Liver (tissue), 8 donors: ENCODE measurements at regions not wholly inside any gene's neighbourhood (a gene's known extent, or its start where the extent isn't known, plus 50 kb on each side); places are given as distances from the start of the nearest gene placed in this dataset.

Experiments
- DNase-seq: peaks from one replicate; pipeline ENCODE4 v3.0.0-alpha.2; 2017; ENCODE audit warnings: low spot score
- H3K27ac ChIP-seq, 2 donors: one replicate each; pipeline ENCODE4 v1.7.0; 2013; ENCODE audit warnings: inconsistent platforms in 2 of 2, low read length in 2 of 2, control low read depth in 1 of 2, low read depth in 1 of 2, mild to moderate bottlenecking in 1 of 2
- H3K27me3 ChIP-seq, 4 donors: one replicate each; pipeline versions ENCODE4 v1.6.1 to v1.7.0; 2013; ENCODE audit warnings: low read length in 3 of 4, inconsistent platforms in 1 of 4, mild to moderate bottlenecking in 1 of 4, moderate library complexity in 1 of 4; ENCODE audit not compliant: control insufficient read depth in 4 of 4, insufficient read depth in 4 of 4
- H3K36me3 ChIP-seq, 4 donors: one replicate each; pipeline versions ENCODE4 v1.6.1 to v1.7.0; 2013; ENCODE audit warnings: low read length in 3 of 4, mild to moderate bottlenecking in 3 of 4, low read depth in 1 of 4, moderate library complexity in 1 of 4; ENCODE audit not compliant: control insufficient read depth in 4 of 4, insufficient read depth in 3 of 4
- H3K4me1 ChIP-seq, 4 donors: one replicate each; pipeline versions ENCODE4 v1.6.1 to v1.7.0; 2013; ENCODE audit warnings: low read length in 3 of 4, mild to moderate bottlenecking in 3 of 4, moderate library complexity in 1 of 4; ENCODE audit not compliant: control insufficient read depth in 4 of 4, insufficient read depth in 4 of 4
- H3K4me3 ChIP-seq, 3 donors: one replicate each; pipeline versions ENCODE4 v1.6.1 to v1.7.0; 2013; ENCODE audit warnings: low read length in 3 of 3, control low read depth in 1 of 3, low read depth in 1 of 3, mild to moderate bottlenecking in 1 of 3
- H3K9ac ChIP-seq, 2 donors: one replicate each; pipeline ENCODE4 v1.7.0; 2013; ENCODE audit warnings: low read length in 2 of 2, mild to moderate bottlenecking in 2 of 2, moderate library complexity in 2 of 2, control low read depth in 1 of 2, low read depth in 1 of 2
- H3K9me3 ChIP-seq, 4 donors: one replicate each; pipeline versions ENCODE4 v1.6.1 to v1.7.0; 2013; ENCODE audit warnings: low read length in 3 of 4; ENCODE audit not compliant: control insufficient read depth in 4 of 4
- ATF3 ChIP-seq: IDR thresholded peaks from 2 replicates; pipeline ENCODE4 v1.6.1; 2016; ENCODE audit warnings: antibody characterized with exemption
- CTCF ChIP-seq: fragments of 150-350 bp; IDR thresholded peaks from 2 replicates; pipeline ENCODE4 v1.5.1; 2017; ENCODE audit warnings: improper control_type of control experiment, low read depth, low read length; ENCODE audit not compliant: missing input control
- EGR1 ChIP-seq, 2 donors: IDR thresholded peaks; 2 replicates each; pipeline ENCODE4 v1.6.1; 2016 to 2018; ENCODE audit warnings: antibody characterized with exemption in 2 of 2, low read depth in 2 of 2
- FOXA1 ChIP-seq: IDR thresholded peaks from 2 replicates; pipeline ENCODE4 v1.6.1; 2016; ENCODE audit warnings: antibody characterized with exemption
- FOXA2 ChIP-seq: IDR thresholded peaks from 2 replicates; pipeline ENCODE4 v1.6.1; 2016; ENCODE audit warnings: antibody characterized with exemption
- GABPA ChIP-seq, 2 donors: IDR thresholded peaks in 1 of 2; conservative IDR thresholded peaks in 1 of 2; 2 replicates each; pipeline ENCODE4 v1.6.1; 2016; ENCODE audit warnings: antibody characterized with exemption in 2 of 2, mild to moderate bottlenecking in 1 of 2, moderate library complexity in 1 of 2
- HNF4A ChIP-seq, 2 donors: conservative IDR thresholded peaks; 2 replicates each; pipeline ENCODE4 v1.6.1; 2016; ENCODE audit warnings: antibody characterized with exemption in 2 of 2, mild to moderate bottlenecking in 2 of 2
- HNF4G ChIP-seq: IDR thresholded peaks from 2 replicates; pipeline ENCODE4 v1.6.1; 2016; ENCODE audit warnings: antibody characterized with exemption
- JUND ChIP-seq, 2 donors: IDR thresholded peaks; 2 replicates each; pipeline ENCODE4 v1.6.1; 2016; ENCODE audit warnings: antibody characterized with exemption in 2 of 2
- MAX ChIP-seq: IDR thresholded peaks from 2 replicates; pipeline ENCODE4 v1.6.1; 2016; ENCODE audit warnings: antibody characterized with exemption
- NR2F2 ChIP-seq: IDR thresholded peaks from 2 replicates; pipeline ENCODE4 v1.6.1; 2016; ENCODE audit warnings: antibody characterized with exemption
- RAD21 ChIP-seq, 2 donors: IDR thresholded peaks; 2 replicates each; pipeline ENCODE4 v1.6.1; 2016; ENCODE audit warnings: antibody characterized with exemption in 2 of 2, mild to moderate bottlenecking in 2 of 2
- REST ChIP-seq: IDR thresholded peaks from 2 replicates; pipeline ENCODE4 v1.6.1; 2016; ENCODE audit warnings: antibody characterized with exemption, mild to moderate bottlenecking
- RXRA ChIP-seq, 2 donors: IDR thresholded peaks; 2 replicates each; pipeline ENCODE4 v1.6.1; 2017 to 2018; ENCODE audit warnings: antibody characterized with exemption in 2 of 2, mild to moderate bottlenecking in 1 of 2
- TAF1 ChIP-seq: conservative IDR thresholded peaks from 2 replicates; pipeline ENCODE4 v1.6.1; 2016; ENCODE audit warnings: antibody characterized with exemption, mild to moderate bottlenecking
- YY1 ChIP-seq: IDR thresholded peaks from 2 replicates; pipeline ENCODE4 v1.6.1; 2016; ENCODE audit warnings: antibody characterized with exemption, mild to moderate bottlenecking
- ZBTB33 ChIP-seq: IDR thresholded peaks from 2 replicates; pipeline ENCODE4 v1.6.1; 2016; ENCODE audit warnings: antibody characterized with exemption
- whole genome bisulfite sequencing: extraction: QIAGEN DNeasy Blood & Tissue Kit; methylation state at CpG from one replicate; pipeline ENCODE4 v1.1.7; 2013; 5-methylcytosine and 5-hydroxymethylcytosine counted together
- donor health status: healthy.
- donor health status: healthy.
- donor health status: healthy.
- donor health status: healthy.
- donor health status: healthy.

GRCh38 chr4:44120646-44121045 is 328.0 kb downstream of the KCTD8 start:
- no peaks in the 10 kb centered on the region for H3K4me1 ChIP-seq
- H3K9me3 ChIP-seq = no peaks in the 10 kb centered on the region
- no peak overlapping the region for H3K9ac ChIP-seq
- WGBS = 78% methylated on average over 2 of the region's 2 CpGs
- no peak overlapping the region for H3K27ac ChIP-seq
- H3K4me3 ChIP-seq = no peak overlapping the region
- no peak for DNase-seq
- H3K27me3 ChIP-seq = no peaks in the 10 kb centered on the region
- TF ChIP-seq RXRA (IDR thresholded peaks at IDR 0.05) (no peak), MAX (no peak), REST (no peak), FOXA2 (no peak), TAF1 (no peak), HNF4G (no peak), FOXA1 (no peak), GABPA (IDR thresholded peaks at IDR 0.05 in 1 of 2, conservative IDR thresholded peaks at IDR 0.05 in 1 of 2) (no peak), EGR1 (IDR thresholded peaks at IDR 0.05; ENCODE audit: low read depth in 2 of 2) (no peak), CTCF (no peak)
- H3K36me3 ChIP-seq = no peaks in the 10 kb centered on the region

- 51% methylated on average over 1 of the region's 1 CpG for WGBS
- H3K27ac ChIP-seq = no peak overlapping the region
- H3K9ac ChIP-seq = no peak overlapping the region
- no peak for DNase-seq
- H3K9me3 ChIP-seq = no peaks in the 10 kb centered on the region
- H3K4me1 ChIP-seq = no peaks in the 10 kb centered on the region
- no peaks in the 10 kb centered on the region for H3K36me3 ChIP-seq
- H3K27me3 ChIP-seq = no peaks in the 10 kb centered on the region
- no peak for TF ChIP-seq YY1
- TF ChIP-seq GABPA (IDR thresholded peaks at IDR 0.05 in 1 of 2, conservative IDR thresholded peaks at IDR 0.05 in 1 of 2) = no peak
- no peak for TF ChIP-seq REST
- TF ChIP-seq JUND (IDR thresholded peaks at IDR 0.05) = no peak
- TF ChIP-seq TAF1 = no peak
- TF ChIP-seq MAX = no peak
- no peak for TF ChIP-seq RXRA (IDR thresholded peaks at IDR 0.05)
- TF ChIP-seq ZBTB33 = no peak
- no peak for TF ChIP-seq EGR1 (IDR thresholded peaks at IDR 0.05; ENCODE audit: low read depth in 2 of 2)
- no peak for TF ChIP-seq FOXA1
- TF ChIP-seq ATF3 = no peak
- TF ChIP-seq FOXA2 = no peak
- no peak for TF ChIP-seq NR2F2
- TF ChIP-seq HNF4A (conservative IDR thresholded peaks at IDR 0.05) = no peak
- TF ChIP-seq CTCF = no peak
- TF ChIP-seq HNF4G = no peak
- no peak for TF ChIP-seq RAD21 (IDR thresholded peaks at IDR 0.05)
- H3K4me3 ChIP-seq = no peak overlapping the region
Observed at GRCh38 chr4:44121210-44121609, 327.4 kb downstream of the KCTD8 start.
